ENCODE measurements at regions not wholly inside any gene's neighbourhood (a gene's known extent, or its start where the extent isn't known, plus 50 kb on each side); places are given as distances from the start of the nearest gene placed in this dataset.
"Not testable (repeated sequence)": the region's sequence is repeated elsewhere in the genome, so short reads cannot be mapped to it uniquely, and the experiment has no call there.

DNA sequence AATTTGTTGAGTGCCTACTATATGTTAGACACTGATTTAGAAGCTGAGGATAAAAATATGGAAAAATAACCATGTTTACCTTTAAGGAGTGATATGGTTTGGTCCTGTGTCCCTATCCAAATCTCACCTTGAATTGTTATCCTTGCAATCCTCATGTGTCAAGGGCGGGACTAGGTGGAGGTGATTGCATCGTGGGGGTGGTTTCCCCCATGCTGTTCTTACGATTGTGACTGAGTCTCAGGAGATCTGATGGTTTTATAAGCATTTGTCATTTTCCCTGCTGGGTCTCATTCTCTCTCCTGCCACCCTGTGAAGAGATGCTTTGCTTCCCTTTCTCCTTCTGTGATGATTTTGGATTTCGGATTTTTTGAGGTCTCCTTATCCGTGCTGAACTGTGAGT is 876.4 kb downstream of the DTWD2 start:
- BruUV-seq (replicated peaks): no TSS peak
- H3K4me2 ChIP-seq: no peak overlapping the region

DNA sequence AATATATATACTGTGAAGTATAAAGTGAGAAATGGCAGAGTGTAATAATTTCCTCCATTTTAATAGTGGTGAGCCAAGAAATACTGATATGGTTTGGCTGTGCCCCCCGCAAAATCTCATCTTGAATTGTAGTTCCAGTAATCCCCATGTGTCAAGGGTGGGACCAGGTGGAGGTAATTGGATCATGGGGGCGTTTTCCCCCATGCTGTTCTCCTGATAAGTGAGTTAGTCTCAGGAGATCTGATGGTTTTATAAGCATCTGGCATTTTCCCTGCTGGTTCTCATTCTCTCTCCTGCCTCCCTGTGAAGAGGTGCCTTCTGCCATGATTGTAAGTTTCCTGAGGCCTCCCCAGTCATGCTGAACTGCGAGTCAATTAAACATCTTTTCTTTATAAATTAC is 881.1 kb downstream of the DTWD2 start:
- H3K4me2 ChIP-seq; H3K27ac ChIP-seq; H3K9me2 ChIP-seq (ENCODE audit: insufficient read depth); H3F3A ChIP-seq (ENCODE audit: insufficient read depth, low read depth); H3K4me3 ChIP-seq; DNase-seq; H3K36me3 ChIP-seq (ENCODE audit: low read depth); H4K20me1 ChIP-seq (ENCODE audit: insufficient read depth); CTCF ChIA-PET; H3K4me1 ChIP-seq (replicated peaks; ENCODE audit: insufficient read depth); H3K27me3 ChIP-seq (ENCODE audit: insufficient read depth, low read depth); POLR2A ChIA-PET (ENCODE audit: unreplicated experiment); H3K79me2 ChIP-seq (ENCODE audit: low read depth); BruUV-seq (replicated peaks); H3K9me3 ChIP-seq (ENCODE audit: insufficient read depth, low read depth); H2AFZ ChIP-seq; intact Hi-C loops (cut with micrococcal nuclease; ENCODE audit: unreplicated experiment): not testable (repeated sequence)

More for the DNA sequence above, 876.4 kb downstream of the DTWD2 start:
- intact Hi-C loops (cut with micrococcal nuclease; ENCODE audit: unreplicated experiment): no loop called here
- no peaks in the 10 kb centered on the region for H3F3A ChIP-seq (ENCODE audit: insufficient read depth, low read depth)
- ChIA-PET CTCF (no interaction called here), POLR2A (ENCODE audit: unreplicated experiment) (no interaction called here)
- TF ChIP-seq, protein P1, sequence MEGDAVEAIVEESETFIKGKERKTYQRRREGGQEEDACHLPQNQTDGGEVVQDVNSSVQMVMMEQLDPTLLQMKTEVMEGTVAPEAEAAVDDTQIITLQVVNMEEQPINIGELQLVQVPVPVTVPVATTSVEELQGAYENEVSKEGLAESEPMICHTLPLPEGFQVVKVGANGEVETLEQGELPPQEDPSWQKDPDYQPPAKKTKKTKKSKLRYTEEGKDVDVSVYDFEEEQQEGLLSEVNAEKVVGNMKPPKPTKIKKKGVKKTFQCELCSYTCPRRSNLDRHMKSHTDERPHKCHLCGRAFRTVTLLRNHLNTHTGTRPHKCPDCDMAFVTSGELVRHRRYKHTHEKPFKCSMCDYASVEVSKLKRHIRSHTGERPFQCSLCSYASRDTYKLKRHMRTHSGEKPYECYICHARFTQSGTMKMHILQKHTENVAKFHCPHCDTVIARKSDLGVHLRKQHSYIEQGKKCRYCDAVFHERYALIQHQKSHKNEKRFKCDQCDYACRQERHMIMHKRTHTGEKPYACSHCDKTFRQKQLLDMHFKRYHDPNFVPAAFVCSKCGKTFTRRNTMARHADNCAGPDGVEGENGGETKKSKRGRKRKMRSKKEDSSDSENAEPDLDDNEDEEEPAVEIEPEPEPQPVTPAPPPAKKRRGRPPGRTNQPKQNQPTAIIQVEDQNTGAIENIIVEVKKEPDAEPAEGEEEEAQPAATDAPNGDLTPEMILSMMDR (conservative IDR thresholded peaks at IDR 0.05): no peak
- TF ChIP-seq EZH2 (IDR thresholded peaks at IDR 0.05; ENCODE audit: low read depth): no peak
- no peak for DNase-seq
- H3K79me2 ChIP-seq (ENCODE audit: low read depth): no peaks in the 10 kb centered on the region
- no peak overlapping the region for H2AFZ ChIP-seq
- H3K27me3 ChIP-seq (ENCODE audit: insufficient read depth, low read depth): no peaks in the 10 kb centered on the region
- H4K20me1 ChIP-seq (ENCODE audit: insufficient read depth): no peaks in the 10 kb centered on the region
- no peak overlapping the region for H3K4me3 ChIP-seq
- no peaks in the 10 kb centered on the region for H3K9me3 ChIP-seq (ENCODE audit: insufficient read depth, low read depth)
- no peaks in the 10 kb centered on the region for H3K36me3 ChIP-seq (ENCODE audit: low read depth)
- H3K27ac ChIP-seq: no peak overlapping the region
- no peaks in the 10 kb centered on the region for H3K9me2 ChIP-seq (ENCODE audit: insufficient read depth)
- H3K4me1 ChIP-seq (replicated peaks; ENCODE audit: insufficient read depth): no peaks in the 10 kb centered on the region

DNA sequence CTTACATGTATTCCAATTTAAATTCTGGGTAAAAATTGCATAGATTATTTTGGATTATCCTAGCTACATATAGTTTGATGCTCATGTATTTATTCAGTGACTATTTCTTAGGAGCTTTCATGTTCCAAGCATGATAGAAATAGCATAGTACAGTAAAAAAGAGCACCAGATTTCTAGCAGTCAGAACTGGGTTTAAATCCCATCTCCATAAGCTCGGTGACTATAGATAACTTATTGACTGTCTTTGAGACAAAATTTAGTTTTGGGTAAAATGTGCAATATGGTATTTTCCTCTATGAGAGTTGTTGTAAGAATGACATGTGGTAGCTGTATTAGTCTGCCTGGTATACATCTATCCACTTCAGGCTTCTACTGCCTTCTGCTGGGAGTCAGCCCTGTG is 889.6 kb downstream of the DTWD2 start:
- H3K4me3 ChIP-seq: no peak overlapping the region
- TF ChIP-seq EZH2 (IDR thresholded peaks at IDR 0.05; ENCODE audit: low read depth): no peak
- TF ChIP-seq, protein P1 (conservative IDR thresholded peaks at IDR 0.05): no peak
- no peaks in the 10 kb centered on the region for H4K20me1 ChIP-seq (ENCODE audit: insufficient read depth)
- no peak overlapping the region for H2AFZ ChIP-seq
- H3K27me3 ChIP-seq (ENCODE audit: insufficient read depth, low read depth): no peaks in the 10 kb centered on the region
- H3K79me2 ChIP-seq (ENCODE audit: low read depth): no peaks in the 10 kb centered on the region
- no peaks in the 10 kb centered on the region for H3K9me2 ChIP-seq (ENCODE audit: insufficient read depth)
- no peaks in the 10 kb centered on the region for H3K4me1 ChIP-seq (replicated peaks; ENCODE audit: insufficient read depth)
- no peak overlapping the region for H3K4me2 ChIP-seq
- no peaks in the 10 kb centered on the region for H3K36me3 ChIP-seq (ENCODE audit: low read depth)
- POLR2A ChIA-PET (ENCODE audit: unreplicated experiment): no interaction called here
- CTCF ChIA-PET: no interaction called here
- no TSS peak for BruUV-seq (replicated peaks)
- H3F3A ChIP-seq (ENCODE audit: insufficient read depth, low read depth): no peaks in the 10 kb centered on the region
- no peak overlapping the region for H3K27ac ChIP-seq
- intact Hi-C loops (cut with micrococcal nuclease; ENCODE audit: unreplicated experiment): no loop called here
- no peak for DNase-seq
- no peaks in the 10 kb centered on the region for H3K9me3 ChIP-seq (ENCODE audit: insufficient read depth, low read depth)

DNA sequence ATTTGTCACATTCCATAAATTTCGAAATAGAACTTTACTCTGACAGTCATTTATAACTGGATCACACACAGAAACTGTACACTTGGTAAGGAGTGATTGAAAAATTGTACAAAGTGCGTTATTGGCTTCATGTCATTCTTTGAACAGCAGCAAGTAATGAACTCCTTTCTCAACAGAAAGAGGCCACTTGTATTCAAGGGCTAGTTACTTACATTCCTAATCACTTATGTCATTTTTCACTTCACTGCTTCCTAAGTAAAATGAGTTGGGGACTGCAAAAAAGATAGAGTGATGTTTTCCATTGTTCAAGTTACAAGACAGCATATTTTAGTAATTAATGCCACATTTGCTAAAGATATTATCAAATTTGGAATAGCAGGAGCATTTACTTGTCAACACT is 893.2 kb downstream of the DTWD2 start:
- H3K9me3 ChIP-seq (ENCODE audit: insufficient read depth, low read depth): no peaks in the 10 kb centered on the region
- H4K20me1 ChIP-seq (ENCODE audit: insufficient read depth): no peaks in the 10 kb centered on the region
- no peak overlapping the region for H3K4me2 ChIP-seq
- no peak overlapping the region for H3K4me3 ChIP-seq
- DNase-seq: no peak
- H3K4me1 ChIP-seq (replicated peaks; ENCODE audit: insufficient read depth): no peaks in the 10 kb centered on the region
- no peaks in the 10 kb centered on the region for H3K36me3 ChIP-seq (ENCODE audit: low read depth)
- TF ChIP-seq, protein P1 (conservative IDR thresholded peaks at IDR 0.05): no peak
- TF ChIP-seq EZH2 (IDR thresholded peaks at IDR 0.05; ENCODE audit: low read depth): no peak
- BruUV-seq (replicated peaks): no TSS peak
- H3K9me2 ChIP-seq (ENCODE audit: insufficient read depth): no peaks in the 10 kb centered on the region
- H2AFZ ChIP-seq: no peak overlapping the region
- ChIA-PET POLR2A (ENCODE audit: unreplicated experiment) (no interaction called here), CTCF (no interaction called here)
- no peak overlapping the region for H3K27ac ChIP-seq
- H3K27me3 ChIP-seq (ENCODE audit: insufficient read depth, low read depth): no peaks in the 10 kb centered on the region
- no peaks in the 10 kb centered on the region for H3K79me2 ChIP-seq (ENCODE audit: low read depth)
- no peaks in the 10 kb centered on the region for H3F3A ChIP-seq (ENCODE audit: insufficient read depth, low read depth)
- intact Hi-C loops (cut with micrococcal nuclease; ENCODE audit: unreplicated experiment): no loop called here
